Glomerular visceral epithelial cell (primary cell): ENCODE measurements at regions not wholly inside any gene's neighbourhood (a gene's known extent, or its start where the extent isn't known, plus 50 kb on each side); places are given as distances from the start of the nearest gene placed in this dataset.
A peak's percentile ranks its signal among the peaks of the same experiment; 100 is the strongest.
"Not testable (repeated sequence)": the region's sequence is repeated elsewhere in the genome, so short reads cannot be mapped to it uniquely, and the experiment has no call there.

Experiments used
- DNase-seq: peaks from one replicate; pipeline ENCODE4 v3.0.0-alpha.2; 2016; ENCODE audit errors: extremely low spot score

GRCh38 chr2:240374085-240374907 is 61.2 kb upstream of the GPC1 start:
- peak; percentile 89 for DNase-seq

GRCh38 chr2:240375024-240375645 is 60.3 kb upstream of the GPC1 start:
- DNase-seq, result no peak

- DNase-seq, result no peak
These were observed 58.7 kb upstream of the GPC1 start for GRCh38 chr2:240376739-240377138.

GRCh38 chr2:240377366-240377765 is 58.1 kb upstream of the GPC1 start:
- DNase-seq, result no peak

GRCh38 chr2:240379089-240379636 is 56.3 kb upstream of the GPC1 start:
- DNase-seq, result no peak

- no peak for DNase-seq
These were observed 52.2 kb upstream of the GPC1 start for GRCh38 chr2:240383099-240383758.

GRCh38 chr2:240383871-240384700 is 51.4 kb upstream of the GPC1 start:
- DNase-seq, result no peak

- DNase-seq, result no peak
These were observed 50.6 kb upstream of the GPC1 start for GRCh38 chr2:240384711-240385450.

GRCh38 chr2:240385451-240386161 is 49.9 kb upstream of the GPC1 start:
- not testable (repeated sequence) for DNase-seq
